Osteocyte (in vitro differentiated cells): ENCODE measurements at regions not wholly inside any gene's neighbourhood (a gene's known extent, or its start where the extent isn't known, plus 50 kb on each side); places are given as distances from the start of the nearest gene placed in this dataset.
"Not testable (repeated sequence)": the region's sequence is repeated elsewhere in the genome, so short reads cannot be mapped to it uniquely, and the experiment has no call there.

Experiments
- DNase-seq: peaks from one replicate; pipeline ENCODE4 v3.0.0; 2021; ENCODE audit warnings: mixed read lengths; ENCODE audit not compliant: unreplicated experiment; ENCODE audit errors: extremely low spot score
- H3K27ac Mint-ChIP-seq: one replicate; pipeline ENCODE4 v1.8.0; 2021; ENCODE audit warnings: mild to moderate bottlenecking, mixed read lengths; ENCODE audit not compliant: unreplicated experiment
- H3K27me3 Mint-ChIP-seq: one replicate; pipeline ENCODE4 v1.8.0; 2021; ENCODE audit warnings: mixed read lengths; ENCODE audit not compliant: unreplicated experiment
- H3K36me3 Mint-ChIP-seq: one replicate; pipeline ENCODE4 v1.8.0; 2021; ENCODE audit warnings: mixed read lengths; ENCODE audit not compliant: unreplicated experiment
- H3K4me1 Mint-ChIP-seq: one replicate; pipeline ENCODE4 v1.8.0; 2021; ENCODE audit warnings: mixed read lengths; ENCODE audit not compliant: unreplicated experiment
- H3K4me3 Mint-ChIP-seq: one replicate; pipeline ENCODE4 v1.8.0; 2021; ENCODE audit warnings: mild to moderate bottlenecking, moderate library complexity, mixed read lengths; ENCODE audit not compliant: unreplicated experiment
- H3K9me3 Mint-ChIP-seq: one replicate; pipeline ENCODE4 v1.8.0; 2021; ENCODE audit warnings: mixed read lengths; ENCODE audit not compliant: unreplicated experiment
- CTCF ChIP-seq: fragments of 200-600 bp; sonication (generic); IDR thresholded peaks from 2 replicates; pipeline ENCODE4 v1.5.0; 2021; ENCODE audit warnings: antibody characterized with exemption, mild to moderate bottlenecking, moderate library complexity

- Mint-ChIP-seq H3K4me1 (no peaks in the 10 kb centered on the region), H3K9me3 (no peaks in the 10 kb centered on the region), H3K36me3 (no peaks in the 10 kb centered on the region), H3K27me3 (peaks cover 40% of the 10 kb centered on the region), H3K4me3 (no peak overlapping the region), H3K27ac (no peak overlapping the region)
- DNase-seq: peak; percentile 4
- TF ChIP-seq CTCF: no peak
Measured at GRCh38 chr18:35842536-35842935, 129.9 kb upstream of the RMP24 start.

GRCh38 chr18:35848321-35848720 is 124.2 kb upstream of the RMP24 start:
- DNase-seq: peak; percentile 25
- H3K4me3 Mint-ChIP-seq, H3K4me1 Mint-ChIP-seq, H3K27ac Mint-ChIP-seq, H3K9me3 Mint-ChIP-seq, H3K36me3 Mint-ChIP-seq: not testable (repeated sequence)
- peaks cover 21% of the 10 kb centered on the region for H3K27me3 Mint-ChIP-seq

GRCh38 chr18:35849241-35849640 is 123.2 kb upstream of the RMP24 start:
- not testable (repeated sequence) for H3K36me3 Mint-ChIP-seq, H3K27ac Mint-ChIP-seq, H3K4me1 Mint-ChIP-seq, DNase-seq, H3K4me3 Mint-ChIP-seq, H3K9me3 Mint-ChIP-seq
- peaks cover 24% of the 10 kb centered on the region for H3K27me3 Mint-ChIP-seq

- H3K4me1 Mint-ChIP-seq: no peaks in the 10 kb centered on the region
- H3K27me3 Mint-ChIP-seq: peaks cover 13% of the 10 kb centered on the region
- DNase-seq: peak; percentile 19
- TF ChIP-seq CTCF: no peak
- H3K27ac Mint-ChIP-seq: no peak overlapping the region
- no peak overlapping the region for H3K4me3 Mint-ChIP-seq
- peaks cover 3% of the 10 kb centered on the region for H3K9me3 Mint-ChIP-seq
- H3K36me3 Mint-ChIP-seq: no peaks in the 10 kb centered on the region
Measured at GRCh38 chr18:35851286-35851970, 121.1 kb upstream of the RMP24 start.

GRCh38 chr18:35852786-35853185 is 119.7 kb upstream of the RMP24 start:
- Mint-ChIP-seq H3K9me3 (peaks cover 5% of the 10 kb centered on the region), H3K4me1 (no peaks in the 10 kb centered on the region), H3K27ac (no peak overlapping the region), H3K4me3 (no peak overlapping the region), H3K27me3 (peaks cover 13% of the 10 kb centered on the region), H3K36me3 (no peaks in the 10 kb centered on the region)
- TF ChIP-seq CTCF: no peak
- peak; percentile 49 for DNase-seq

GRCh38 chr18:35854095-35854494 is 118.4 kb upstream of the RMP24 start:
- Mint-ChIP-seq H3K27ac (no peak overlapping the region), H3K4me1 (no peaks in the 10 kb centered on the region), H3K36me3 (no peaks in the 10 kb centered on the region), H3K27me3 (peaks cover 13% of the 10 kb centered on the region), H3K4me3 (no peak overlapping the region), H3K9me3 (peaks cover 5% of the 10 kb centered on the region)
- DNase-seq: no peak
- TF ChIP-seq CTCF: no peak
